Right atrium auricular region (tissue), 2 donors: ENCODE measurements at regions not wholly inside any gene's neighbourhood (a gene's known extent, or its start where the extent isn't known, plus 50 kb on each side); places are given as distances from the start of the nearest gene placed in this dataset.

ENCODE experiments used
- DNase-seq: peaks from one replicate; pipeline ENCODE4 v3.0.0-alpha.2; 2019; ENCODE audit warnings: low spot score
- H3K27ac ChIP-seq, 2 donors: fragments of 200-600 bp; sonication (generic); 1 replicate in 1 of 2; 2 replicates in 1 of 2; pipeline ENCODE4 v1.5.1; 2016 to 2019
- H3K27me3 ChIP-seq, 2 donors: fragments of 200-600 bp; sonication (generic); one replicate each; pipeline versions ENCODE4 v1.5.1 to v1.6.0; 2017 to 2019
- H3K36me3 ChIP-seq: fragments of 200-600 bp; sonication (generic); one replicate; pipeline ENCODE4 v1.5.1; 2016
- H3K4me1 ChIP-seq, 2 donors: fragments of 200-600 bp; sonication (generic); one replicate each; pipeline versions ENCODE4 v1.5.1 to v1.6.0; 2017 to 2019
- H3K4me3 ChIP-seq, 2 donors: fragments of 200-600 bp; sonication (generic); 1 replicate in 1 of 2; 2 replicates in 1 of 2; pipeline ENCODE4 v1.5.1; 2017 to 2019; ENCODE audit warnings: mild to moderate bottlenecking in 1 of 2, moderate library complexity in 1 of 2
- H3K9me3 ChIP-seq, 2 donors: fragments of 200-600 bp; sonication (generic); one replicate each; pipeline ENCODE4 v1.5.1; 2019
- CTCF ChIP-seq, 2 donors: fragments of 200-600 bp; sonication (generic); IDR thresholded peaks; one replicate each; pipeline ENCODE4 v1.5.1; 2019; ENCODE audit warnings: antibody characterized with exemption in 2 of 2

- H3K9me3 ChIP-seq = peaks cover 0 to 4% of the 10 kb centered on the region in 2 donors
- H3K27me3 ChIP-seq = no peaks in the 10 kb centered on the region
- no peak for TF ChIP-seq CTCF (IDR thresholded peaks at IDR 0.05)
- no peaks in the 10 kb centered on the region for H3K4me1 ChIP-seq
- no peak for DNase-seq
- H3K36me3 ChIP-seq = no peaks in the 10 kb centered on the region
- no peak overlapping the region for H3K27ac ChIP-seq
- H3K4me3 ChIP-seq = no peak overlapping the region
Measured at GRCh38 chr5:60014331-60014730, 120.8 kb upstream of the PDE4D start.

- no peaks in the 10 kb centered on the region for H3K4me1 ChIP-seq
- DNase-seq = no peak
- H3K36me3 ChIP-seq = no peaks in the 10 kb centered on the region
- no peaks in the 10 kb centered on the region for H3K27me3 ChIP-seq
- H3K4me3 ChIP-seq = no peak overlapping the region
- H3K9me3 ChIP-seq = no peaks in the 10 kb centered on the region
- TF ChIP-seq CTCF (IDR thresholded peaks at IDR 0.05) = no peak
- H3K27ac ChIP-seq = no peak overlapping the region
Measured at GRCh38 chr5:60010853-60011252, 117.3 kb upstream of the PDE4D start.

- Histone ChIP-seq H3K36me3 (no peaks in the 10 kb centered on the region), H3K27me3 (no peaks in the 10 kb centered on the region), H3K9me3 (no peaks in the 10 kb centered on the region), H3K27ac (no peak overlapping the region), H3K4me3 (no peak overlapping the region), H3K4me1 (no peaks in the 10 kb centered on the region)
- TF ChIP-seq CTCF (IDR thresholded peaks at IDR 0.05) = no peak
- DNase-seq = no peak
Measured at GRCh38 chr5:60010328-60010727, 116.8 kb upstream of the PDE4D start.

GRCh38 chr5:60007729-60008128 is 114.2 kb upstream of the PDE4D start:
- H3K36me3 ChIP-seq = no peaks in the 10 kb centered on the region
- H3K9me3 ChIP-seq = peaks cover 0 to 18% of the 10 kb centered on the region in 2 donors
- H3K27me3 ChIP-seq = no peaks in the 10 kb centered on the region
- no peak for DNase-seq
- no peak overlapping the region for H3K27ac ChIP-seq
- no peak for TF ChIP-seq CTCF (IDR thresholded peaks at IDR 0.05)
- H3K4me3 ChIP-seq = no peak overlapping the region
- H3K4me1 ChIP-seq = no peaks in the 10 kb centered on the region

- no peak for DNase-seq
- no peak overlapping the region for H3K27ac ChIP-seq
- no peak overlapping the region for H3K4me3 ChIP-seq
- H3K36me3 ChIP-seq = no peaks in the 10 kb centered on the region
- no peaks in the 10 kb centered on the region for H3K4me1 ChIP-seq
- no peak for TF ChIP-seq CTCF (IDR thresholded peaks at IDR 0.05)
- H3K27me3 ChIP-seq = no peaks in the 10 kb centered on the region
- H3K9me3 ChIP-seq = peaks cover 0 to 26% of the 10 kb centered on the region in 2 donors
Measured at GRCh38 chr5:59999056-59999455, 105.5 kb upstream of the PDE4D start.

GRCh38 chr5:59992206-59992605 is 98.7 kb upstream of the PDE4D start:
- no peaks in the 10 kb centered on the region for H3K36me3 ChIP-seq
- no peak for DNase-seq
- H3K27me3 ChIP-seq = no peaks in the 10 kb centered on the region

More at GRCh38 chr5:59992206-59992605, 98.7 kb upstream of the PDE4D start:
- TF ChIP-seq CTCF (IDR thresholded peaks at IDR 0.05) = no peak
- H3K4me1 ChIP-seq = no peaks in the 10 kb centered on the region
- no peak overlapping the region for H3K4me3 ChIP-seq
- no peaks in the 10 kb centered on the region for H3K9me3 ChIP-seq
- no peak overlapping the region for H3K27ac ChIP-seq
